GM21825 (cell line): ENCODE measurements at regions not wholly inside any gene's neighbourhood (a gene's known extent, or its start where the extent isn't known, plus 50 kb on each side); places are given as distances from the start of the nearest gene placed in this dataset.

ENCODE experiments used
- ATAC-seq: cut with Tn5 transposase; IDR thresholded peaks from one replicate; pipeline ENCODE4 v1.9.1; 2021; ENCODE audit warnings: mild to moderate bottlenecking, moderate library complexity; ENCODE audit not compliant: unreplicated experiment

- ATAC-seq = no peak
Measured at GRCh38 chr7:156000601-156001396, 188.5 kb upstream of the SHH start.

GRCh38 chr7:155999631-156000489 is 187.6 kb upstream of the SHH start:
- no peak for ATAC-seq

- no peak for ATAC-seq
Measured at GRCh38 chr7:155998766-155999630, 186.7 kb upstream of the SHH start.

DNA sequence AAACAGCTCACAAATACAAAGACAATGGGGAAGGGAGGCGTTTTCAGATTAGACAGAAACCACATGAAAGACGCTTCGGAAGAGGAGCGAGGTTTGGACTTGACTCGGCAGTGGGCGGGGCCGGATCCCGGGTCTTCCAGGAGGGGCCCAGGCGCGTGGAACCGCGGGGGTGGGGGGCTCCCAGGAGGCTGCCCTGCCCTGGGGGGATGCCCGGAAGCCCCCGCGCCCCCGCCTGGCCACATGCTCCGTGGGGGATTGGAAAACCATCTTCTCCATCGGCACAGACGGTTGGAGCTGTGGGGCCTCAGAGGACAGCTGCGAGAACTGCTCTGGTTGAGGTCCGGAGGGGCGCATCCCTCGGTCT is 186.0 kb upstream of the SHH start:
- no peak for ATAC-seq

GRCh38 chr7:155997431-155998327 is 185.4 kb upstream of the SHH start:
- no peak for ATAC-seq

GRCh38 chr7:155996718-155997280 is 184.5 kb upstream of the SHH start:
- ATAC-seq = no peak

- ATAC-seq = no peak
Measured at GRCh38 chr7:155995183-155995612, 182.9 kb upstream of the SHH start.

DNA sequence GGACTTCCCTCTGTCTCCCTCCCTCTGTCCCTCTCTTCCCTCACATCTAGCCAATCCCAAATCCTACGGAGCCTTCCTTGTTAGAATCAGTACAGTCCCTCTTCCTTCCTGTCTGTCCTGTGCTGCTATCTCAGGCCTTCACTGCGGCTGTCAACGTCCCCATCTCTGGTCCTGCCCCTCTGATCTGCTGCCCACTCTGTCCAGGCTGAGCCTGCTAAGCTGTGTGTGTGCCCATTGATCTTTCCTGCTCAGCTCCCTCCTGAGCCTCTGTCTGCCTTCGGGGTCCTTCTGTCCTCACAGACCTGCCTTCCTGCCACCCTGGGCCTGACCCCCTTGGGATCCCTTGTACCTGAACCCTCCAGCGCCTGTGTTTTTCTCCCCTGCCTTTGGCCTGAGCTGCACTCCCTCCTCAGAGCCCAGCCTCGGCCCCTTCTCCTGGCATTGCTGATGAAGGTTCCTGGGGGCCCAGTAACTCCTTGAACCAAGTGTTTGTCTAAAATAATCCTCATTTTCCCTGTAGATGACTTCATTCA is 182.1 kb upstream of the SHH start:
- no peak for ATAC-seq

GRCh38 chr7:155993420-155994278 is 181.4 kb upstream of the SHH start:
- no peak for ATAC-seq

DNA sequence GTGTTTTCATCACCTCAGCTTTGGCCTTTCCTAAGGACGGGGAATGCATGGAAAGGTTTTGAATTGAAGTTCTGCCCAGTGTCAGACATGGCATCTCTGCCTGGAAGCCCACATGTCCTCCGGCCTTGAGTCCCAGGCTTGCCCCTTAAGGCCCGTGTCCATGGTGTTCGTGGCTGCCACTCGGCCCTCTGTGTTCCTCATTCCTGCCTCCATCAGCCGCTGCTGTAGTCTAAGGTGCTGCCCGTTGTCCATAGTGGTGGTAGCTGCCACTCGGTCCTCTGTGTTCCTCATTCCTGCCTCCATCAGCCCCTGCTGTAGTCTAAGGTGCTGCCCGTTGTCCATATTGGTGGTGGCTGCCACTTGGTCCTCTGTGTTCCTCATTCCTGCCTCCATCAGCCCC is 180.7 kb upstream of the SHH start:
- ATAC-seq = no peak

- no peak for ATAC-seq
Measured at GRCh38 chr7:155992538-155992937, 180.3 kb upstream of the SHH start.

- ATAC-seq = no peak
Measured at GRCh38 chr7:155992107-155992506, 179.8 kb upstream of the SHH start.

DNA sequence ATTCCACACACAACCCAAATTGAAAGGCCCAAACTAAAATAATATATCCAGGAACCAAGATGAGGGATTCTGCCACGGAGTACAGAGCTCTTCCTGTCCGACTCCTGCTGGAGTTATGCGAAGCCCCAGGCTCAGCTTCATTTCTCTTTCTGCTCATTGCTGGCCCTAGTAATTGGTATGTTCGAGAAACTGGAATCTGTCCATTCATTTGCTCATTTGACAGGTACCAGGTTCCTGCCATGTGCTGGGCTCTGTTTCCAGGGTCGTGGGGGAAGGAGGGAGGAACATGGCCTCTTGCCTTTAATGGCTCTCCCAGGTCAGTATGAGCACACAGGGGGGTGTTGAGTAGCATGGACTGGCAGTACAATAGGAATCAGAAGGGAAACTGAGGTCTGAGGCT is 179.2 kb upstream of the SHH start:
- ATAC-seq = no peak

GRCh38 chr7:155988416-155988815 is 176.2 kb upstream of the SHH start:
- ATAC-seq = no peak

GRCh38 chr7:155987681-155988235 is 175.5 kb upstream of the SHH start:
- no peak for ATAC-seq

DNA sequence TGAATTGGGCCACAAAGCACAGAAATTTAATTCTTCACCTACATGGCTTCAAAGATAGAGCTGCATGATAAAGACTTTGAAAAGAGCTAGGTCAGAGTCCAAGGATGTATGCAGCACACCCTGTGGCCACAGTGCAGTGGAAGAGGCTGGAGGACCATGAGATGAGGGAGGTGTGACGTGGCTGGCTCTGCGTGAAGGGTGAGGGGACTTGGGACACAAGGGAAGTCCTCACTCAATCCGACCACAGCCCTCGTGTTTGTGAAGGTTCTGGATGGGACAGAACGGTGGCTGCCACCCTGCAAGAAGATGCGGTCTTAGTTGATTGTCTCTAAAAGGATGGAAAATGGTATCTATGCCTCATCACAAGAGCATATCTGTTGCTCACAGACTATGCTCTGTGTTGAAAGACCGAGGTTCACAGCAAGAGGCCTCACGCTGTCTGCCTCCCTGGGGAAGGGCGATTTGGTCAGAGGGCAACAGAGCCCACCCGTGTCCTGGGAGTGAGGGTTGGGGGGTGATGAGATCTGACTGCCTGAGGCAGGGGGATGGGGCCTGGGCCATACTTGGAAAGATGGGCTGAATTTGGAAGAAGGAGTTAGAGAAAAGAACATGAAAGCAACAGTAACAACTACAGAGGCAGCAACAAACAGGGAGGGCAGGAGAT is 174.4 kb upstream of the SHH start:
- no peak for ATAC-seq

DNA sequence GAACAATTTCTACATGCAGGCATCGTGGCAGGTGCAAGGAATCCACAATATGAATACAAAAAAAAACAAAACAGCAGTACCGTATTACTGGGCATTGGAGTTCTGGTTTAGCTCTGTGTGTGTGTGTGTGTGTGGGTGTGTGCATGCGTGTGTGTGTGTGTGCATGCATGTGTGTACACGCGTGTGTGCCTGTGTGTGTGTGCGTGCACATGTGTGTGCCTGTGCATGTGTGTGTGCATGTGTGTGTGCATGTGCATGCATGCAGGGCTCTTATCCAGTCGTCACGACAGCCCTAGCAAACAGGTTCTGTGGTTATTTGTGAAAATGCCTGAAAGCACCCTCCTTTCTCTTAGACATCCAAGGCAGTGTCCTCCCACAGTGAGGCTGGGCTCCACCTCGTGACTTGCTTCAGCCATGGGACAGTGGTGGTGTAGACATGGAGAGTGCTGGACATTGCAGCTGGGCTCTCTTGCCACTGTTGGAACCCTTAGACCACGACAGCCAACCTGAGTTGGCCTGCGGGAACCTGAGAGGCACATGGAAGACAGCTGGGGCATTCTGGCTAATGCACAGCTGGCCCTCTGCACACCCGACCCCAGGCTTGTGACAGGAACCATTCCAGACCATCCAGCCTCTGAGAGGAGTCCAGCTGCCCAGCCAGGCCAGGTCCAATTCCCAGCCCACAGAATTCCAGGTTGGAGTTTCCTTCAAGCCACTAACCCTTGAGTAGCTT is 173.4 kb upstream of the SHH start:
- ATAC-seq = no peak
